K562 (cell line): ENCODE measurements at regions not wholly inside any gene's neighbourhood (a gene's known extent, or its start where the extent isn't known, plus 50 kb on each side); places are given as distances from the start of the nearest gene placed in this dataset.

Experiments used
- ATF4 ChIP-seq: fragments of 450-650 bp; formaldehyde crosslinking; IDR thresholded peaks from 2 replicates; pipeline ENCODE4 v1.4.0; 2022; ENCODE audit warnings: mild to moderate bottlenecking, moderate library complexity
- BRCA1 ChIP-seq, 2 experiments: fragments of 450-650 bp in 1 of 2; sonication (generic) in 1 of 2; formaldehyde crosslinking in 1 of 2; IDR thresholded peaks; 2 replicates each; pipeline versions ENCODE4 v1.5.0 to v1.6.1; 2017 to 2020; ENCODE audit warnings: mild to moderate bottlenecking in 1 of 2, missing genetic modification reagents in 1 of 2
- EZH2 ChIP-seq: IDR thresholded peaks from 2 replicates; pipeline ENCODE4 v1.6.1; 2012; ENCODE audit warnings: low read depth, mild to moderate bottlenecking, inconsistent platforms, low read length, borderline replicate concordance
- NR0B1 ChIP-seq: fragments of 450-650 bp; IDR thresholded peaks from one replicate; pipeline ENCODE4 v1.6.1; 2018; ENCODE audit warnings: mild to moderate bottlenecking, moderate library complexity; ENCODE audit not compliant: partially characterized antibody
- SP1 ChIP-seq: sonication (generic); formaldehyde crosslinking; IDR thresholded peaks from 2 replicates; pipeline ENCODE4 v1.8.1; 2022; ENCODE audit warnings: mild to moderate bottlenecking, missing genetic modification reagents
- THRA ChIP-seq: fragments of 450-650 bp; IDR thresholded peaks from 2 replicates; pipeline ENCODE4 v1.6.1; 2017; ENCODE audit warnings: mild to moderate bottlenecking, moderate library complexity
- ZFP1 ChIP-seq: fragments of 450-650 bp; formaldehyde crosslinking; IDR thresholded peaks from 2 replicates; pipeline ENCODE4 v1.4.0; 2020; ENCODE audit warnings: mild to moderate bottlenecking, mixed read lengths
- ZNF76 ChIP-seq: fragments of 250-450 bp; sonication (Bioruptor Pico); IDR thresholded peaks from 2 replicates; pipeline ENCODE4 v1.4.0; 2020; ENCODE audit warnings: mild to moderate bottlenecking, moderate library complexity, borderline replicate concordance

GRCh38 chr1:5254131-5254725, 599.8 kb downstream of the AJAP1 start:
- TF ChIP-seq ZNF76 (CRISPR knock-in tag) (no peak), ATF4 (CRISPR knock-in tag) (no peak), ZFP1 (no peak), SP1 (CRISPR knock-in tag) (no peak), THRA (no peak), NR0B1 (no peak), BRCA1 (IDR thresholded peaks at IDR 0.05) (no peak), BRCA1 (CRISPR knock-in tag; IDR thresholded peaks at IDR 0.05) (no peak), EZH2 (no peak)
